Hematopoietic multipotent progenitor cell treated with erythropoietin and hydrocortisone succinate and interleukin-3 and kit ligand, for 15 days (in vitro differentiated cells): ENCODE measurements at regions not wholly inside any gene's neighbourhood (a gene's known extent, or its start where the extent isn't known, plus 50 kb on each side); places are given as distances from the start of the nearest gene placed in this dataset.

Experiments
- DNase-seq: peaks from one replicate; pipeline ENCODE4 v3.0.0-alpha.2; 2015; ENCODE audit warnings: low spot score

- no peak for DNase-seq
Observed at GRCh38 chr22:48695251-48695650, 1132.4 kb downstream of the BRD1 start.

- no peak for DNase-seq
Observed at GRCh38 chr22:48694296-48694883, 1133.3 kb downstream of the BRD1 start.

- no peak for DNase-seq
Observed at GRCh38 chr22:48693377-48694135, 1134.1 kb downstream of the BRD1 start.

- no peak for DNase-seq
Observed at GRCh38 chr22:48692734-48693376, 1134.8 kb downstream of the BRD1 start.

GRCh38 chr22:48691431-48691851 lies 1136.2 kb downstream of the BRD1 start:
- no peak for DNase-seq

GRCh38 chr22:48690583-48691317 lies 1136.9 kb downstream of the BRD1 start:
- DNase-seq = no peak

- no peak for DNase-seq
Observed at GRCh38 chr22:48689206-48689605, 1138.5 kb downstream of the BRD1 start.

GRCh38 chr22:48688366-48688765 lies 1139.3 kb downstream of the BRD1 start:
- no peak for DNase-seq

GRCh38 chr22:48687606-48688005 lies 1140.1 kb downstream of the BRD1 start:
- no peak for DNase-seq

GRCh38 chr22:48686694-48687302 lies 1140.9 kb downstream of the BRD1 start:
- no peak for DNase-seq

- DNase-seq = no peak
Observed at GRCh38 chr22:48685767-48686166, 1141.9 kb downstream of the BRD1 start.

GRCh38 chr22:48683640-48684039 lies 1144.0 kb downstream of the BRD1 start:
- no peak for DNase-seq

GRCh38 chr22:48682504-48682903 lies 1145.2 kb downstream of the BRD1 start:
- DNase-seq = no peak

GRCh38 chr22:48680601-48681000 lies 1147.1 kb downstream of the BRD1 start:
- no peak for DNase-seq

GRCh38 chr22:48679656-48680555 lies 1147.8 kb downstream of the BRD1 start:
- no peak for DNase-seq

- no peak for DNase-seq
Observed at GRCh38 chr22:48678171-48679135, 1149.2 kb downstream of the BRD1 start.

- no peak for DNase-seq
Observed at GRCh38 chr22:48677621-48678020, 1150.1 kb downstream of the BRD1 start.

- no peak for DNase-seq
Observed at GRCh38 chr22:48677168-48677520, 1150.5 kb downstream of the BRD1 start.

GRCh38 chr22:48676266-48677167 lies 1151.2 kb downstream of the BRD1 start:
- no peak for DNase-seq
